GM10266 (cell line): ENCODE measurements at regions not wholly inside any gene's neighbourhood (a gene's known extent, or its start where the extent isn't known, plus 50 kb on each side); places are given as distances from the start of the nearest gene placed in this dataset.

ENCODE experiments used
- DNase-seq: peaks from one replicate; pipeline ENCODE4 v3.0.0; 2012; ENCODE audit errors: extremely low spot score
- TF ChIP-seq, protein P1 (sequence below): IDR thresholded peaks from 2 replicates; pipeline ENCODE4 v1.5.1; 2012; ENCODE audit warnings: mild to moderate bottlenecking, low read depth; ENCODE audit not compliant: control insufficient read depth, insufficient read depth; ENCODE audit errors: missing control alignments

DNA sequence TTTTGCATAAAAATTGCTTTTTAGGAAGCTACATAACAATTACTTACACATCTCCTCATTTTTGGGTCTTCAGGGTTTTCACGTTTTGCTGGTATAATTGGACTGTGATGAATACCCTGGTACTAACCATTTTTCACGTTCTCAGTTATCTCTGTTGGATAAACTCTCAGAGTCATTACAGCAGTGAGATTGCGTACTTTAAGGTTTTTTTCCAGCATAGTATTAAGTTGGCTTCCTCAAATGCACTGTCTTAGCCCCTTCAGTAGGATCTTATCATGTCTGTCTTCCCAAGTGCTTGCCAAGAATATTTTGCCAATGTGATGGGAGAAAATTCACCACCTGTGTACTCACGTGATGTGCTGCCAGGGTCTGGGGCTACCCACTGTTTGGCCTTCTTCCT, 342.5 kb downstream of the TEX29 start:
- DNase-seq = no peak
- TF ChIP-seq, protein P1, sequence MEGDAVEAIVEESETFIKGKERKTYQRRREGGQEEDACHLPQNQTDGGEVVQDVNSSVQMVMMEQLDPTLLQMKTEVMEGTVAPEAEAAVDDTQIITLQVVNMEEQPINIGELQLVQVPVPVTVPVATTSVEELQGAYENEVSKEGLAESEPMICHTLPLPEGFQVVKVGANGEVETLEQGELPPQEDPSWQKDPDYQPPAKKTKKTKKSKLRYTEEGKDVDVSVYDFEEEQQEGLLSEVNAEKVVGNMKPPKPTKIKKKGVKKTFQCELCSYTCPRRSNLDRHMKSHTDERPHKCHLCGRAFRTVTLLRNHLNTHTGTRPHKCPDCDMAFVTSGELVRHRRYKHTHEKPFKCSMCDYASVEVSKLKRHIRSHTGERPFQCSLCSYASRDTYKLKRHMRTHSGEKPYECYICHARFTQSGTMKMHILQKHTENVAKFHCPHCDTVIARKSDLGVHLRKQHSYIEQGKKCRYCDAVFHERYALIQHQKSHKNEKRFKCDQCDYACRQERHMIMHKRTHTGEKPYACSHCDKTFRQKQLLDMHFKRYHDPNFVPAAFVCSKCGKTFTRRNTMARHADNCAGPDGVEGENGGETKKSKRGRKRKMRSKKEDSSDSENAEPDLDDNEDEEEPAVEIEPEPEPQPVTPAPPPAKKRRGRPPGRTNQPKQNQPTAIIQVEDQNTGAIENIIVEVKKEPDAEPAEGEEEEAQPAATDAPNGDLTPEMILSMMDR = no peak

DNA sequence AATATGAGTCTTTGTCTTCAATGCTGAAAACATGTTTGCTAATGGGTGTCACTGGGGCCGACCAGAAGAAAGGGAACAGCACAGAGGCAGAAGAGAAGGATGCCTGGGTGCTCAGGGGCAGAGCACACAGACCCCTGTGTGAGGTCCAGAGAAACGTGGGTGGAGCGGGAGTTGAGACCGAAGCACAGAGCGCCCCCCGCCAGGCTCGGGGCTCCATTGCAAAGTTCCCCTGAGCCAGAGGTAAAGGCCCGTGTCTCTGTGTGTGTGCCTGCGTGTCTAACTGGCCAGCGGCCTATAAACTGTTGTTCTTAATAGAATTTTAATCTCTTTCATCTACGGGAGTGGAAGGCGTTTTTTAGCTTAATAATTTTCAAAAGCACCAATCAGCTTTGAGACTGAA, 343.1 kb downstream of the TEX29 start:
- TF ChIP-seq, protein P1 = no peak
- no peak for DNase-seq

DNA sequence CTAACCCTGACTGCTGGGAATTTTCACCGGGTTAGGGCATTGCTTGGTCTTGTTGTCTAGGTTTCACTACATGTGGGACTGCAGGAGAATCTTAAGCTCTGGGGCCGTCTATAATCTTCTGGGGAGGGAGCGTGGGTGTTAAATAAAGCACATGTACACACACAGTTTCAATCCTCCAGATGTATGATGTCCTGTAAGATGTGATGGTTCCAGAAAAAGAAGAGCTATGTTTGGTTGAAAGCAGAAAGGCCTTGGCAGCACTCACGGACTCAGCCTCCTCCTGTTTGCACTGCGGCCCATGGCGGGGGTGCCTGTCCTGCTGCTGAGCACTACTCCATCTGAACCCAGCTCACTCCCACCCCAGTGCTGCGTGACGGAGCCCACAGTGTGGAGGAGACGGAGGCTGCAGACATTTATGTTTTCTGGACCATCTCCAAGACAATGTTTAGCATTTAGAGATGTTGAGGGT, 343.5 kb downstream of the TEX29 start:
- TF ChIP-seq, protein P1 = no peak
- DNase-seq = no peak

DNA sequence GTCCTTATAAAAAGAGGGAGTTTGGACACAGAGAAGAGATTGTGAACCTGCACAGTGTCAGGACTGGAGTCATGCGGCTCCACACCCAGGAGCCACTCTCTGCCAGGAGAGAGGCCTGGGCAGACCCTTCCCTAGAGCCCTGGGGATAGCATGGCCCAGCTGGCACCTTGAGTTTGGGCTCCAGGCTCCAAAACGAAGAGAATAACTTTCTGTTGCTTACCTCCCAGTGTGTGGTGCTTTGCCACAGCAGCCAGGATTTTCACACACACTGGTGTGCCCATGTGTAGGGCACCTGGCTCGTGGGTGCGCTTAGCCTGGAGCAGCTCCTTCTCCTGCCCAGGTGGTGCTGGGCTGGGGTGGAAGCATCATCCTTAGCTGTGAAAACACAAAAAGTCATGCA, 344.3 kb downstream of the TEX29 start:
- DNase-seq = no peak
- TF ChIP-seq, protein P1 = no peak

DNA sequence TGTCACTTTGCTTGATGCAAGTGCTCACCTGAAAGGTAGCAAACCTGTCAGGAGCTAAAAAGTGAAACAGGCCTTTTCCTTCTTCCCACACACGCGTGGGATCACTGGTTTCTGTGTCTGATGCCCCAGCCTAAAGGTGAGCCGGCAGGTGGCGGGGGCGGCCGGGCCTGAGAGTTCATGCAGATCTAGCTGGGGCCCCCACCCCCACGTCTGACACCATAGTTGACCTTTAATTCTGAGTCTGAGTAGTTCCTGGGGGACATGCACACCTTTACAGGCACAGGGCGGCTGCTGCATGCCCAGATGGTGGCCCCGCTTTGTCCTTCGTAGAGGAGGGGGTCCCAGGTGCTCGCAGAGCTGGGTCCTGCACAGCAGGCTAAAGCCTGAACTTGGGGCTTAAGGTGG, 345.3 kb downstream of the TEX29 start:
- TF ChIP-seq, protein P1 = no peak
- no peak for DNase-seq

DNA sequence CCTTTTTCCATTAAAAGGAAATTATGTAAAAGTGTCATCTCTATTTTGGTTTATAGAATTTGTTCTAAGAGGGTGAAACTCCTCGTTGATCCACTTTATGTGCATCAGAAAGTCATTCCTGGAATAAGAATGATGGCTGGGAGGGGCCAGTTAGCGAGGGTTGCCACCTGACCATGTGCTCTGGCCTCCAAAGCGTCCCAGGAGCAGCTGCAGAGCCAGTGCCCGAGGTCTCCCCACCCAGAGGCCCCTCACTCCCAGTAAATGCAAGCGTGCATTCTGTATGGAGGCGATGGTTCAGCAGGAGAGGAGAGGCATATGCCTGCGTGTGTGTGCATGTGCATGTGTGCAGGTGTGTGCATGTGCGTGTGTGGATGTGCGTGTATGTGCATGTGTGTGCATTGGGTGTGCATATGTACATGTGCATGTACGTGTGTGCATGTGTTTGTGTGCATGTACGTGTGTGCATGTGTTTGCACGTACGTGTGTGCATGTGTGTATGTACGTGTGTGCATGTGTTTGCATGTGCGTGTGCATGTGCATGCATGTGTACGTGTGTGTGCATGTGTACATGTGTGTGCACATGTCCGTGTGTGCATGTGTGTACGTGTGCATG, 345.8 kb downstream of the TEX29 start:
- TF ChIP-seq, protein P1 = no peak
- DNase-seq = no peak

DNA sequence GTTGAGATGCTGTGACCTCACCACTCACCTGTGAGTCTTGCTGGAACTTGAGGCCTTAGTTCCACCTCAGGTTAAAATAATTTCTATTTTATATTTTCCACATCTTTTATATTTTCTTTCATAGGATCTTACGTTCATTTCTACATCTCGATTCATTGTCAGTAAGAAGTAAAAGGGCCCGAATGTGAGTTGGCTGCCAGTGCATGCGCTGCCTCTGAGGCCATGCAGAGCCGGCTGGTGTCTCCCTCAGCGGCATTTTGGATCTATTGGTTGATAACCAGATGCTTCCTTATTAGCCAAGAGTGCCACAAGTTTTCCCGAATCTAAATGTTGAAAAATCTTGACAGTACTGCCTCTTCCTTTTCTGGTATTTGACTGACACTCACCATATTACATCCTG, 347.3 kb downstream of the TEX29 start:
- TF ChIP-seq, protein P1 = no peak
- no peak for DNase-seq
